Kidney (tissue), 13 donors: ENCODE measurements at regions not wholly inside any gene's neighbourhood (a gene's known extent, or its start where the extent isn't known, plus 50 kb on each side); places are given as distances from the start of the nearest gene placed in this dataset.

Experiments
- DNase-seq, 5 donors: peaks; one replicate each; pipeline ENCODE4 v3.0.0-alpha.2; 2013 to 2020
- FAIRE-seq: peaks from 2 replicates; lab custom pipeline; 2012; peaks lifted over from hg19 to GRCh38; lab: Jason Lieb, UNC
- H3K27ac ChIP-seq, 2 donors: one replicate each; pipeline ENCODE4 v1.7.0; 2013; ENCODE audit warnings: low read depth in 2 of 2, low read length in 2 of 2, inconsistent platforms in 1 of 2
- H3K27me3 ChIP-seq: one replicate; pipeline ENCODE4 v1.7.1; 2013; ENCODE audit warnings: low read length, inconsistent platforms; ENCODE audit not compliant: control insufficient read depth, insufficient read depth
- H3K36me3 ChIP-seq, 3 donors: one replicate each; pipeline versions ENCODE4 v1.7.0 to v1.7.1; 2013; ENCODE audit warnings: low read length in 3 of 3, control low read depth in 1 of 3, inconsistent platforms in 1 of 3; ENCODE audit not compliant: insufficient read depth in 3 of 3, control insufficient read depth in 2 of 3
- H3K4me1 ChIP-seq, 3 donors: one replicate each; pipeline versions ENCODE4 v1.7.0 to v1.7.1; 2013; ENCODE audit warnings: low read length in 3 of 3, inconsistent platforms in 1 of 3, low read depth in 1 of 3; ENCODE audit not compliant: control insufficient read depth in 2 of 3, insufficient read depth in 2 of 3
- H3K4me3 ChIP-seq, 3 donors: one replicate each; pipeline versions ENCODE4 v1.7.0 to v1.8.1; 2013; ENCODE audit warnings: low read length in 3 of 3, control low read depth in 1 of 3, inconsistent platforms in 1 of 3
- H3K9ac ChIP-seq, 3 donors: one replicate each; pipeline versions ENCODE4 v1.7.0 to v1.7.1; 2013; ENCODE audit warnings: low read length in 3 of 3, control low read depth in 1 of 3, inconsistent platforms in 1 of 3
- H3K9me3 ChIP-seq, 3 donors: one replicate each; pipeline versions ENCODE4 v1.7.0 to v1.7.1; 2013; ENCODE audit warnings: low read length in 3 of 3, control low read depth in 1 of 3, inconsistent platforms in 1 of 3; ENCODE audit not compliant: control insufficient read depth in 2 of 3, insufficient read depth in 1 of 3
- intact Hi-C: fragments of 100-400 bp; cut with DNase I; formaldehyde crosslinking; loops from one replicate; pipeline ENCODE4 v1.11.1; 2022
- TF ChIP-seq, protein P1 (sequence below): IDR thresholded peaks from 3 replicates; pipeline ENCODE4 v1.5.1; 2012; ENCODE audit warnings: mild to moderate bottlenecking, moderate library complexity, borderline replicate concordance; ENCODE audit not compliant: insufficient read depth; ENCODE audit errors: extremely low read depth
- donor health status: control.
- donor health status: control.
- donor health status: control.
- donor health status: control.
- donor health status: control.
- donor health status: DM: yes; HTN: yes; CAD: no.
- donor health status: Normal renal cell carcinoma (clear cell type).

DNA sequence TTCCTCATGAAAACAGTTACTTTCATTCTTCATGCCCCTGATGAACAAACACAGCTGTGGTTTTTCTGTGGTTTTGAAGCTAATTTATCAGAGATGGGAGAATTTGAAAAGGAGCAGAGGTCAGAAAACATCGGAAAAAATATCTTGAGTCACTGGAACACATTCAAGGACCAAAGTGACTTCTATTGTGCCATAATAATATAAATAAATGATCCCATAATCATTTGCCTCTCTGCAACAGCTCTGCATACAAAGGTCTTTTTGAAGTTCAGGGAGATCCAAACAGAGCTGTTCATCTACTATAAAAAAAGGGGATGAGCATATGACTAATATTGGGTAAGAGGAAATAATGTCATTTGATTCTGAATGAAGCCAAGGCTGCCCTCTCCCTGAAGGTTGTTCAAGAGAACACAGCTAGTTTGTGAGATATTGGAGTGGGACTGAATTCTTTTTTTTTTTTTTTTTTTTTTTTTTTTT, 201.3 kb upstream of the GALNT5 start:
- no peaks in the 10 kb centered on the region for H3K9me3 ChIP-seq
- DNase-seq (peak in 1 of 5 donors; percentile 6), FAIRE-seq (no peak)
- TF ChIP-seq, protein P1, sequence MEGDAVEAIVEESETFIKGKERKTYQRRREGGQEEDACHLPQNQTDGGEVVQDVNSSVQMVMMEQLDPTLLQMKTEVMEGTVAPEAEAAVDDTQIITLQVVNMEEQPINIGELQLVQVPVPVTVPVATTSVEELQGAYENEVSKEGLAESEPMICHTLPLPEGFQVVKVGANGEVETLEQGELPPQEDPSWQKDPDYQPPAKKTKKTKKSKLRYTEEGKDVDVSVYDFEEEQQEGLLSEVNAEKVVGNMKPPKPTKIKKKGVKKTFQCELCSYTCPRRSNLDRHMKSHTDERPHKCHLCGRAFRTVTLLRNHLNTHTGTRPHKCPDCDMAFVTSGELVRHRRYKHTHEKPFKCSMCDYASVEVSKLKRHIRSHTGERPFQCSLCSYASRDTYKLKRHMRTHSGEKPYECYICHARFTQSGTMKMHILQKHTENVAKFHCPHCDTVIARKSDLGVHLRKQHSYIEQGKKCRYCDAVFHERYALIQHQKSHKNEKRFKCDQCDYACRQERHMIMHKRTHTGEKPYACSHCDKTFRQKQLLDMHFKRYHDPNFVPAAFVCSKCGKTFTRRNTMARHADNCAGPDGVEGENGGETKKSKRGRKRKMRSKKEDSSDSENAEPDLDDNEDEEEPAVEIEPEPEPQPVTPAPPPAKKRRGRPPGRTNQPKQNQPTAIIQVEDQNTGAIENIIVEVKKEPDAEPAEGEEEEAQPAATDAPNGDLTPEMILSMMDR, result no peak
- no peak overlapping the region for H3K27ac ChIP-seq
- H3K4me3 ChIP-seq, result no peak overlapping the region
- H3K9ac ChIP-seq, result no peak overlapping the region
- H3K4me1 ChIP-seq, result no peaks in the 10 kb centered on the region
- intact Hi-C loops, result no loop called here
- no peaks in the 10 kb centered on the region for H3K27me3 ChIP-seq
- no peaks in the 10 kb centered on the region for H3K36me3 ChIP-seq

DNA sequence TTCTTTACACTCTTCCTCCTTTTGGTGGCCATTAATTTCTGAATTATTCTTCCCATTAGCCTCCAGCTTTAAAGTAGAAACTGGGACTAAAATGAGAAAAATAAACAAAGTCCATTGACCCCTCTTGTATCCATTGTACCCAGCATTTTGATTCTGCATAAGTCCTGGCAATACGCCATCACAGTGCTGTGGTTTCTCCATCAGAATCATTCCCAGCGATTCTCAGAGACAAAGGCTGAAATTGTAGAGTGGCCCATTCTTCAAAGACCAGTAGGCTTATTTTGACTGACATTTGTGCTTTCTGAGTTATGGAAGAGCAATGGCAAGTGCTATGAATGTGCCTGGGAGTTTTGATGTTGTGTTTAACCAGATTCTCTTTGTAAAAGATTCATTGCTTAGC, 199.3 kb upstream of the GALNT5 start:
- no peak overlapping the region for H3K4me3 ChIP-seq
- H3K36me3 ChIP-seq, result no peaks in the 10 kb centered on the region
- no peaks in the 10 kb centered on the region for H3K27me3 ChIP-seq
- FAIRE-seq, result no peak
- intact Hi-C loops, result no loop called here
- H3K4me1 ChIP-seq, result no peaks in the 10 kb centered on the region
- H3K9me3 ChIP-seq, result no peaks in the 10 kb centered on the region
- no peak for DNase-seq
- no peak overlapping the region for H3K9ac ChIP-seq
- TF ChIP-seq, protein P1, result no peak
- H3K27ac ChIP-seq, result no peak overlapping the region

DNA sequence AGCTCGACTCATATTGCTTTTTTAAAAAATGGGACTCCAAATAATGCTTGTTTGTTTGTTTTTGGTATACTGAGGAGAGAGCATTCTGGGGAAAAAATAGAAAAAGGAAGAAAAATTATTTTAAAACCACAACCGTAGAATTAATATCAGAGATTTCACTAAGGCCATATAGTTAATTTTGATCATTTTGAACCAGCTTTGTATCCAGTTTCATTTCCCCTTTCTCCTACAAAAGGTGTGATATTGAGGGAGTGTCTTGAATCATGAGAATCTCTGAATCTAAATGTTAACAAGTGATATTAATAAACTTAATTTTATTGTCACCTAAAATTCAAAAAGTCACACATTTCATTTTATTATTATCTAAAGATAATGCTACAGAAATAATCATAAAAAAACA, 198.5 kb upstream of the GALNT5 start:
- no peak for FAIRE-seq

DNA sequence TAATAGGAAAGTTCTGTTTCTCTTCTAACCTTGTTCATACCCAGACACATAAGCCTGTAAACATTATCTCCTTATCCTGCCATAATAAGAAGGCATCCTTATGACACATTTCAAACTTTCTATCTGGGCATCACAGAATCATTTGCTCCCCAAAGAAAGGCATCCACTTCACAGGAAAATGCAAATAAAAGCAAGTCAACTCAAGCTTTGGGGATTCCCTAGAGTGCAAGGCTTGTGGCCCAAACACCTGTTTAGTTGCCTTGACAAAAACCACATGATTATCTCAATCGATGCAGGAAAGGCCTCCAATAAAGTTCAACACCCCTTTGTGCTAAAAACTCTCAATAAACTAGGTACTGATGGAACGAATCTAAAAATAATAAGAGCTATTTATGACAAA, 195.7 kb upstream of the GALNT5 start:
- Histone ChIP-seq H3K27me3 (no peaks in the 10 kb centered on the region), H3K4me3 (no peak overlapping the region), H3K9ac (no peak overlapping the region), H3K4me1 (no peaks in the 10 kb centered on the region), H3K36me3 (no peaks in the 10 kb centered on the region), H3K27ac (no peak overlapping the region), H3K9me3 (no peaks in the 10 kb centered on the region)
- intact Hi-C loops, result no loop called here
- TF ChIP-seq, protein P1, result no peak
- FAIRE-seq (no peak), DNase-seq (no peak)

More for the DNA sequence above, 198.5 kb upstream of the GALNT5 start:
- intact Hi-C loops, result no loop called here
- H3K27me3 ChIP-seq, result no peaks in the 10 kb centered on the region
- H3K9ac ChIP-seq, result no peak overlapping the region
- H3K9me3 ChIP-seq, result no peaks in the 10 kb centered on the region
- no peak overlapping the region for H3K4me3 ChIP-seq
- TF ChIP-seq, protein P1, result no peak
- no peak for DNase-seq
- H3K4me1 ChIP-seq, result no peaks in the 10 kb centered on the region
- no peaks in the 10 kb centered on the region for H3K36me3 ChIP-seq
- H3K27ac ChIP-seq, result no peak overlapping the region
